ENCODE measurements at regions not wholly inside any gene's neighbourhood (a gene's known extent, or its start where the extent isn't known, plus 50 kb on each side); places are given as distances from the start of the nearest gene placed in this dataset.

DNA sequence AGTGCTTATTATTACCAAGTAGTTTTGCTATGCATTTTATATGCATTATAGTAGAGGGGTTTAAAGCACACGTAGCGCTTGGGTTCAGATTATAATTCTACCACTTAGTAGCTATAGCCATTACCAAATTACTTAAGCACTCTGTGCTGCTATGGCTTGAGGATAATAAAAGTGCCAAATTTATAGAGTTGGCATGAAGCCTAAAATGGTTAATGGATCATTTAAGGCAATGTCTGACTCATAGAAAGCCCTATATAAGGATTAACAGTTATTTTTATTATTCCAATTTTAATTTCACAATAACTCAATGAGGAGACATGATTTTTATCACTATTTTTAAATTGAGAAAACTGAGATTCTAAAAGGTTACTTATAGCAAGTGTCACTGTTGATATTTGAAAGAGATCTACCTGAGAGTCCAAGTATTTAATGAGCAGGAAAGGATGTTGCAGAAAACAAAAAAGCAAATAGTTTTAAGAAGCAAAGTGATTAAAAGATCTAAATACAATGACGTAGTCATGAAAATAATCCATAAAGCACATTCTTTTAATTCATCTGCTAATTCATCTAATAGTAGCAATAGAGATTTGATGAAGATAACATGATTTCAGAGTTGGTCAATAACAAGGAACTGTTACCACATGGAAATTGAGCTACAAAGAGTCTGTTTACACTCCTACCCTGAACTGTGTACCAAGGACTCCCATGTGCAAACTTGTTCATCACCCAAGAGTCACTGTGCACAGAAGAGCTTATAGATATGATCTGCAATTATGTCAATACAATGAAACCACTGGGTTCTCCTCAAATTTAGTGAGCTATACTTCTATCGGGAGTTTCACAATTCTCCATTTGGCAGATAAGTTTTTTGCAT lies 78.8 kb upstream of the DTNA start:
- Histone ChIP-seq H2AFZ (no peak overlapping the region), H3K4me3 (no peak overlapping the region), H3K79me2 (replicated peaks; ENCODE audit: insufficient read depth) (no peaks in the 10 kb centered on the region), H3F3A (replicated peaks; ENCODE audit: low read depth) (no peaks in the 10 kb centered on the region), H3K27me3 (ENCODE audit: insufficient read depth) (no peaks in the 10 kb centered on the region), H3K9me2 (ENCODE audit: insufficient read depth) (no peaks in the 10 kb centered on the region), H3K4me1 (ENCODE audit: insufficient read depth) (no peaks in the 10 kb centered on the region), H3K4me2 (no peak overlapping the region), H4K20me1 (replicated peaks; ENCODE audit: insufficient read depth) (no peaks in the 10 kb centered on the region), H3K27ac (ENCODE audit: low read depth) (no peak overlapping the region), H3K36me3 (ENCODE audit: insufficient read depth) (no peaks in the 10 kb centered on the region)
- DNase-seq (ENCODE audit: low spot score) (no peak), ATAC-seq (no peak)
- Mint-ChIP-seq H3K4me1 (no peaks in the 10 kb centered on the region; the same call in 2 of the 3 replicates), H3K36me3 (ENCODE audit: low read depth) (no peaks in the 10 kb centered on the region), H3K9me3 (no peaks in the 10 kb centered on the region), H3K4me3 (no peak overlapping the region), H3K27ac (no peak overlapping the region), H3K27me3 (ENCODE audit: insufficient read depth, low read depth, poor library complexity) (peaks cover 2% of the 10 kb centered on the region)
- TF ChIP-seq JUNB (IDR thresholded peaks at IDR 0.05; ENCODE audit: unreplicated experiment) (no peak), NANOG (IDR thresholded peaks at IDR 0.05; ENCODE audit: borderline replicate concordance) (no peak), ZNF114 (CRISPR knock-in tag; IDR thresholded peaks at IDR 0.05) (no peak), STAT1 (IDR thresholded peaks at IDR 0.05; ENCODE audit: unreplicated experiment) (no peak), EZH2 (IDR thresholded peaks at IDR 0.05; ENCODE audit: low read depth, unreplicated experiment) (no peak)
- TF ChIP-seq, protein P1, sequence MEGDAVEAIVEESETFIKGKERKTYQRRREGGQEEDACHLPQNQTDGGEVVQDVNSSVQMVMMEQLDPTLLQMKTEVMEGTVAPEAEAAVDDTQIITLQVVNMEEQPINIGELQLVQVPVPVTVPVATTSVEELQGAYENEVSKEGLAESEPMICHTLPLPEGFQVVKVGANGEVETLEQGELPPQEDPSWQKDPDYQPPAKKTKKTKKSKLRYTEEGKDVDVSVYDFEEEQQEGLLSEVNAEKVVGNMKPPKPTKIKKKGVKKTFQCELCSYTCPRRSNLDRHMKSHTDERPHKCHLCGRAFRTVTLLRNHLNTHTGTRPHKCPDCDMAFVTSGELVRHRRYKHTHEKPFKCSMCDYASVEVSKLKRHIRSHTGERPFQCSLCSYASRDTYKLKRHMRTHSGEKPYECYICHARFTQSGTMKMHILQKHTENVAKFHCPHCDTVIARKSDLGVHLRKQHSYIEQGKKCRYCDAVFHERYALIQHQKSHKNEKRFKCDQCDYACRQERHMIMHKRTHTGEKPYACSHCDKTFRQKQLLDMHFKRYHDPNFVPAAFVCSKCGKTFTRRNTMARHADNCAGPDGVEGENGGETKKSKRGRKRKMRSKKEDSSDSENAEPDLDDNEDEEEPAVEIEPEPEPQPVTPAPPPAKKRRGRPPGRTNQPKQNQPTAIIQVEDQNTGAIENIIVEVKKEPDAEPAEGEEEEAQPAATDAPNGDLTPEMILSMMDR (conservative IDR thresholded peaks at IDR 0.05; ENCODE audit: low read depth in 2 of 2) = no peak

DNA sequence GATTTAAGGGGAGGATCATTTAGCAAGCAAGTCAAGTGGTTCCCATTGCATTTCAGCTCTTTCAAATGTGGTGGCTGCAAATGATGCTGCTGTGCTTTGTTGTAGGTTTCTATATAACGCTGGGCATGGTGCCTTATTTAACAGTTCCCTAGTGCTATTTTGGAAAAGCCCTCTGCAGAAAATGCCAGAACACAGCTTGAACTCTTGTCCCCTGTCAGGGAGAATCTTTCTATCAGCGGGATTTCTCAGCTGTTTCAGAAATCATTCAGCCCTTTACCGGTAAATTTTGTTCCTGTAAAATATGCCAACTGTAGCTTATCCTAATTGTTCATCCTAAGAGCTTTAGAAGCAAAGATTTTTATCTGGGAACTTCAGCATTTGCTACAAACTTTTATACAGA lies 77.8 kb upstream of the DTNA start:
- Histone ChIP-seq H3K27ac (ENCODE audit: low read depth) (no peak overlapping the region), H4K20me1 (replicated peaks; ENCODE audit: insufficient read depth) (no peaks in the 10 kb centered on the region), H3K79me2 (replicated peaks; ENCODE audit: insufficient read depth) (no peaks in the 10 kb centered on the region), H3K27me3 (ENCODE audit: insufficient read depth) (no peaks in the 10 kb centered on the region), H3K4me3 (no peak overlapping the region), H3K4me2 (no peak overlapping the region), H3K36me3 (ENCODE audit: insufficient read depth) (no peaks in the 10 kb centered on the region), H3K4me1 (ENCODE audit: insufficient read depth) (no peaks in the 10 kb centered on the region), H3K9me2 (ENCODE audit: insufficient read depth) (no peaks in the 10 kb centered on the region), H2AFZ (no peak overlapping the region; the same call in 1 of the 2 replicates), H3F3A (replicated peaks; ENCODE audit: low read depth) (no peaks in the 10 kb centered on the region)
- no peak for DNase-seq (ENCODE audit: low spot score)
- H3K27ac Mint-ChIP-seq = no peak overlapping the region
- H3K4me1 Mint-ChIP-seq = peaks cover under 1% of the 10 kb centered on the region; the same call in 1 of the 3 replicates
- no peaks in the 10 kb centered on the region for H3K9me3 Mint-ChIP-seq
- ATAC-seq = peak; percentile 33; the same call in 1 of the 3 replicates
- H3K36me3 Mint-ChIP-seq (ENCODE audit: low read depth) = no peaks in the 10 kb centered on the region
- no peak overlapping the region for H3K4me3 Mint-ChIP-seq
- H3K27me3 Mint-ChIP-seq (ENCODE audit: insufficient read depth, low read depth, poor library complexity) = peaks cover 2% of the 10 kb centered on the region
- TF ChIP-seq EZH2phosphoT487 (IDR thresholded peaks at IDR 0.05; ENCODE audit: unreplicated experiment) (no peak), STAT1 (IDR thresholded peaks at IDR 0.05; ENCODE audit: unreplicated experiment) (no peak), JUNB (IDR thresholded peaks at IDR 0.05; ENCODE audit: unreplicated experiment) (no peak), EZH2 (IDR thresholded peaks at IDR 0.05; ENCODE audit: low read depth, unreplicated experiment) (no peak), ZNF331 (CRISPR knock-in tag; IDR thresholded peaks at IDR 0.05; ENCODE audit: low read depth) (no peak)

Measured in GM23338 (cell line).